H9 (cell line): ENCODE measurements at regions not wholly inside any gene's neighbourhood (a gene's known extent, or its start where the extent isn't known, plus 50 kb on each side); places are given as distances from the start of the nearest gene placed in this dataset.

Experiments used
- DNase-seq: peaks from one replicate; pipeline ENCODE4 v3.0.0-alpha.2; 2017
- H2AFZ ChIP-seq: one replicate; pipeline ENCODE4 v1.6.1; 2013; ENCODE audit warnings: mild to moderate bottlenecking, low read length, control low read depth, moderate library complexity
- H2AK5ac ChIP-seq: 2 replicates; pipeline ENCODE4 v1.6.1; 2013; ENCODE audit warnings: low read length, control low read depth, mixed read lengths; ENCODE audit not compliant: insufficient read length
- H2BK120ac ChIP-seq: one replicate; pipeline ENCODE4 v1.6.1; 2013; ENCODE audit warnings: low read depth, mild to moderate bottlenecking, low read length, control low read depth, inconsistent platforms; ENCODE audit not compliant: poor library complexity, severe bottlenecking
- H2BK12ac ChIP-seq: 2 replicates; pipeline ENCODE4 v1.6.1; 2013; ENCODE audit warnings: low read length, control low read depth, mixed read lengths, low read depth; ENCODE audit not compliant: insufficient read length
- H2BK15ac ChIP-seq: 2 replicates; pipeline ENCODE4 v1.6.1; 2013; ENCODE audit warnings: low read depth, low read length, control low read depth
- H2BK20ac ChIP-seq: one replicate; pipeline ENCODE4 v1.6.1; 2013; ENCODE audit warnings: low read depth, mild to moderate bottlenecking, low read length, control low read depth, inconsistent platforms; ENCODE audit not compliant: poor library complexity, severe bottlenecking
- H2BK5ac ChIP-seq: 2 replicates; pipeline ENCODE4 v1.6.1; 2013; ENCODE audit warnings: low read length, control low read depth, mixed read lengths; ENCODE audit not compliant: insufficient read length
- H3K14ac ChIP-seq: 2 replicates; pipeline ENCODE4 v1.6.1; 2013; ENCODE audit warnings: low read length, control low read depth; ENCODE audit not compliant: insufficient read depth
- H3K18ac ChIP-seq: 2 replicates; pipeline ENCODE4 v1.6.1; 2013; ENCODE audit warnings: low read depth, mild to moderate bottlenecking, mixed read lengths, low read length, control low read depth; ENCODE audit not compliant: insufficient read length
- H3K23ac ChIP-seq: 2 replicates; pipeline ENCODE4 v1.6.1; 2013; ENCODE audit warnings: low read length, control low read depth, mixed read lengths, low read depth; ENCODE audit not compliant: insufficient read length
- H3K23me2 ChIP-seq: 2 replicates; pipeline ENCODE4 v1.6.1; 2013; ENCODE audit warnings: low read depth, mild to moderate bottlenecking, mixed read lengths, low read length, control low read depth; ENCODE audit not compliant: insufficient read length, poor library complexity, severe bottlenecking
- H3K27ac ChIP-seq: 2 replicates; pipeline ENCODE4 v1.5.1; 2013; ENCODE audit warnings: low read length, control low read depth, mixed read lengths, low read depth; ENCODE audit not compliant: insufficient read length
- H3K27me3 ChIP-seq: 2 replicates; pipeline ENCODE4 v1.6.1; 2013; ENCODE audit warnings: low read length, control low read depth, inconsistent platforms; ENCODE audit not compliant: insufficient read depth
- H3K4ac ChIP-seq: 2 replicates; pipeline ENCODE4 v1.6.1; 2013; ENCODE audit warnings: low read depth, mild to moderate bottlenecking, control low read depth, inconsistent platforms, low read length, moderate library complexity
- H3K4me1 ChIP-seq: 2 replicates; pipeline ENCODE4 v1.6.1; 2013; ENCODE audit warnings: low read length, control low read depth, inconsistent platforms; ENCODE audit not compliant: insufficient read depth
- H3K4me2 ChIP-seq: 2 replicates; pipeline ENCODE4 v1.6.1; 2013; ENCODE audit warnings: low read length, control low read depth, mixed read lengths; ENCODE audit not compliant: insufficient read length, insufficient read depth
- H3K56ac ChIP-seq: 2 replicates; pipeline ENCODE4 v1.6.1; 2013; ENCODE audit warnings: low read depth, mild to moderate bottlenecking, mixed read lengths, low read length, control low read depth; ENCODE audit not compliant: insufficient read length
- H3K79me1 ChIP-seq: 2 replicates; pipeline ENCODE4 v1.6.1; 2013; ENCODE audit warnings: low read depth, mild to moderate bottlenecking, moderate library complexity, low read length, control low read depth, inconsistent platforms; ENCODE audit not compliant: insufficient read depth, poor library complexity, severe bottlenecking
- H3K79me2 ChIP-seq: 2 replicates; pipeline ENCODE4 v1.6.1; 2013; ENCODE audit warnings: low read length, control low read depth, inconsistent platforms; ENCODE audit not compliant: insufficient read depth
- H3K9ac ChIP-seq: 2 replicates; pipeline ENCODE4 v1.6.1; 2013; ENCODE audit warnings: low read length, control low read depth, mixed read lengths; ENCODE audit not compliant: insufficient read length; ENCODE audit errors: extremely low read depth
- H3K9me3 ChIP-seq: one replicate; pipeline ENCODE4 v1.6.1; 2013; ENCODE audit warnings: low read depth, low read length, inconsistent platforms; ENCODE audit not compliant: control insufficient read depth
- H3T11ph ChIP-seq: one replicate; pipeline ENCODE4 v1.6.1; 2013; ENCODE audit warnings: mild to moderate bottlenecking, low read length, control low read depth, inconsistent platforms
- H4K20me1 ChIP-seq: one replicate; pipeline ENCODE4 v1.6.1; 2013; ENCODE audit not compliant: control insufficient read depth, insufficient read length, insufficient read depth
- H4K5ac ChIP-seq: 2 replicates; pipeline ENCODE4 v1.6.1; 2013; ENCODE audit warnings: low read depth, mild to moderate bottlenecking, mixed read lengths, low read length, control low read depth; ENCODE audit not compliant: insufficient read length
- H4K8ac ChIP-seq: replicated peaks from 2 replicates; pipeline ENCODE4 v1.6.1; 2013; ENCODE audit warnings: low read length, control low read depth, mixed read lengths, low read depth; ENCODE audit not compliant: insufficient read length
- H4K91ac ChIP-seq: 2 replicates; pipeline ENCODE4 v1.6.1; 2013; ENCODE audit warnings: low read depth, mild to moderate bottlenecking, moderate library complexity, mixed read lengths, low read length, control low read depth; ENCODE audit not compliant: insufficient read length
- H3K27ac Mint-ChIP-seq, 3 experiments: 2 replicates in 2 of 3; 3 replicates in 1 of 3; pipeline ENCODE4 v1.8.0; 2020 to 2021; ENCODE audit warnings: mixed read lengths in 3 of 3, mild to moderate bottlenecking in 1 of 3, moderate library complexity in 1 of 3
- H3K27me3 Mint-ChIP-seq: 2 replicates; pipeline ENCODE4 v1.8.0; 2021; ENCODE audit warnings: low read depth, mild to moderate bottlenecking, moderate library complexity, mixed read lengths
- H3K36me3 Mint-ChIP-seq, 3 experiments: 2 replicates in 2 of 3; 3 replicates in 1 of 3; pipeline ENCODE4 v1.8.0; 2020 to 2021; ENCODE audit warnings: low read depth in 3 of 3, mixed read lengths in 3 of 3; ENCODE audit not compliant: insufficient read depth in 1 of 3
- H3K4me1 Mint-ChIP-seq, 2 experiments: 2 replicates each; pipeline ENCODE4 v1.8.0; 2020; ENCODE audit warnings: mixed read lengths in 2 of 2
- H3K4me3 Mint-ChIP-seq, 2 experiments: 2 replicates in 1 of 2; 3 replicates in 1 of 2; pipeline ENCODE4 v1.8.0; 2020 to 2021; ENCODE audit warnings: mild to moderate bottlenecking in 2 of 2, mixed read lengths in 2 of 2, moderate library complexity in 1 of 2
- H3K9me3 Mint-ChIP-seq, 2 experiments: 2 replicates in 1 of 2; 3 replicates in 1 of 2; pipeline ENCODE4 v1.8.0; 2020; ENCODE audit warnings: mild to moderate bottlenecking in 2 of 2, mixed read lengths in 2 of 2, moderate library complexity in 1 of 2
- TF ChIP-seq, protein P1 (sequence below): fragments of 200-600 bp; sonication (generic); conservative IDR thresholded peaks from 3 replicates; pipeline ENCODE4 v1.8.0; 2021; ENCODE audit warnings: antibody characterized with exemption, mild to moderate bottlenecking

DNA sequence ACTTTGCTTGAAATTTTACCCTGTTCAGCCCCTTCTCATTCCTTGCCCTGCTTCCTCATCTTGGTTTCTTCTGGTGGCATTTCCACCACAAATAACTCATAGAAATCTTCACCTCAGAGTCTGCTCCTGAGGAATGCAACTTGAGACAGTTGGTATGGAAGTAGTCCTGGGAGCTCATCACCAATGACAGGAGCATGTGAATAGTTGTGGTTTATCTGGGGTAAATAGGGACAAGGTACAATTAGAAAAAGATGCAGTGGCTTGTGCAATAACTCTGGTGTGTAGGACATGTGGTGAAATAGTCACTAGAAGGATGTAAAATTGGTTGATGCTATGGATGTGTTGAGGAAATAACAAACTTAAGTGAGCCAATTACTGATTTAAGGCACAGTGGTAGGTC, 72.7 kb upstream of the CHRNA7 start:
- H4K5ac ChIP-seq, result no peak overlapping the region
- Mint-ChIP-seq H3K27me3 (no peaks in the 10 kb centered on the region; the same call in 1 of the 2 replicates), H3K36me3 (peaks cover 2 to 13% (median 8%) of the 10 kb centered on the region in 3 experiments; a peak in 6 of 7 replicates), H3K4me1 (peaks cover 4 to 5% of the 10 kb centered on the region in 2 experiments; a peak in 3 of 4 replicates), H3K9me3 (peaks cover 29 to 41% of the 10 kb centered on the region in 2 experiments), H3K27ac (no peak overlapping the region), H3K4me3 (no peak overlapping the region)
- no peak overlapping the region for H3K14ac ChIP-seq
- no peak overlapping the region for H2AFZ ChIP-seq
- H2BK120ac ChIP-seq, result no peak overlapping the region
- H3K23me2 ChIP-seq, result no peaks in the 10 kb centered on the region
- no peak overlapping the region for H2AK5ac ChIP-seq
- H3K23ac ChIP-seq, result no peak overlapping the region
- no peaks in the 10 kb centered on the region for H3K79me2 ChIP-seq
- no peak overlapping the region for H2BK20ac ChIP-seq
- no peak for DNase-seq
- no peak overlapping the region for H3K4me2 ChIP-seq
- no peak overlapping the region for H2BK12ac ChIP-seq
- no peak overlapping the region for H4K8ac ChIP-seq
- peaks cover 6% of the 10 kb centered on the region for H3K9me3 ChIP-seq
- H3K56ac ChIP-seq, result no peak overlapping the region
- H4K20me1 ChIP-seq, result no peaks in the 10 kb centered on the region
- TF ChIP-seq, protein P1, sequence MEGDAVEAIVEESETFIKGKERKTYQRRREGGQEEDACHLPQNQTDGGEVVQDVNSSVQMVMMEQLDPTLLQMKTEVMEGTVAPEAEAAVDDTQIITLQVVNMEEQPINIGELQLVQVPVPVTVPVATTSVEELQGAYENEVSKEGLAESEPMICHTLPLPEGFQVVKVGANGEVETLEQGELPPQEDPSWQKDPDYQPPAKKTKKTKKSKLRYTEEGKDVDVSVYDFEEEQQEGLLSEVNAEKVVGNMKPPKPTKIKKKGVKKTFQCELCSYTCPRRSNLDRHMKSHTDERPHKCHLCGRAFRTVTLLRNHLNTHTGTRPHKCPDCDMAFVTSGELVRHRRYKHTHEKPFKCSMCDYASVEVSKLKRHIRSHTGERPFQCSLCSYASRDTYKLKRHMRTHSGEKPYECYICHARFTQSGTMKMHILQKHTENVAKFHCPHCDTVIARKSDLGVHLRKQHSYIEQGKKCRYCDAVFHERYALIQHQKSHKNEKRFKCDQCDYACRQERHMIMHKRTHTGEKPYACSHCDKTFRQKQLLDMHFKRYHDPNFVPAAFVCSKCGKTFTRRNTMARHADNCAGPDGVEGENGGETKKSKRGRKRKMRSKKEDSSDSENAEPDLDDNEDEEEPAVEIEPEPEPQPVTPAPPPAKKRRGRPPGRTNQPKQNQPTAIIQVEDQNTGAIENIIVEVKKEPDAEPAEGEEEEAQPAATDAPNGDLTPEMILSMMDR, result no peak
- no peak overlapping the region for H3K27ac ChIP-seq
- no peaks in the 10 kb centered on the region for H3K27me3 ChIP-seq
- no peak overlapping the region for H3K4ac ChIP-seq
- no peak overlapping the region for H2BK5ac ChIP-seq
- H3K4me1 ChIP-seq, result no peaks in the 10 kb centered on the region
- no peak overlapping the region for H3T11ph ChIP-seq
- no peaks in the 10 kb centered on the region for H3K79me1 ChIP-seq
- no peak overlapping the region for H2BK15ac ChIP-seq
- H3K18ac ChIP-seq, result no peak overlapping the region
- no peak overlapping the region for H3K9ac ChIP-seq
- no peak overlapping the region for H4K91ac ChIP-seq
